ENCODE measurements at regions not wholly inside any gene's neighbourhood (a gene's known extent, or its start where the extent isn't known, plus 50 kb on each side); places are given as distances from the start of the nearest gene placed in this dataset.
A peak's percentile ranks its signal among the peaks of the same experiment; 100 is the strongest.

DNA sequence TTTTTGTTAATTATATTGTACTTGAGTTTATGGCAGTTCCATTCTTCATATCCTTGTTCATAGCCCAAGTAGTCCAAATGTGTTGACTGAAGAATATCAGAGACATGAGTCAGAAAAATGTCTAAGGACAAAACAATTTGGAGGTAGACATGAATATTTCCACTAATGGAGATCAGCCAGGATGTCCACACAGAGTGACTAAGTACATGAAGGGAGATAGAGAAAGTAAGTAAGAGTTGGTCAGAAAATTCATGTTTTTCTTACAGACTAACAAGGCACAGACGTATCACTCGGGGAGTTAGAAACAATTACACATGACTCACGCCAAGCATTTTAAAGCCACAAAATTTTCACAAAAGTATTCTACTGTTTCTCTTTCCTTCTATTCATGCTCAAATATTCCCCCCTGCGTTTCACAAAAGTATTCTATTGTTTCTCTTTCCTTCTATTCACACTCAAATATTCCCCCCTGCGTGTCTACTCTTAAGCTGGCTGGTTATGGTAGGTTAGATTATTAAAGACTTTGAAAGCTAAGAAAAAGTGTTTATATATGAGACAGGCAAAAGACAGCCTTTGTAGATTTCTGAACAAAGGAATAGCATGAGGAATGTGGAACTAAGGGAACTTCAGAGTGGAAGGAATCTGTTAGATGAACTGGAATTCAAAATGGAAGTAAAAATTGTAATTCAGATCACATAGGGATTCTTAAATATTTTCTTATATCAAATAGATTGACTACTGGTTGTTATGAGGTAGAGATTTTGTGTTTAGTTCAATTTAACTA lies 648.7 kb upstream of the CCDC54 start:
- no peak for DNase-seq

DNA sequence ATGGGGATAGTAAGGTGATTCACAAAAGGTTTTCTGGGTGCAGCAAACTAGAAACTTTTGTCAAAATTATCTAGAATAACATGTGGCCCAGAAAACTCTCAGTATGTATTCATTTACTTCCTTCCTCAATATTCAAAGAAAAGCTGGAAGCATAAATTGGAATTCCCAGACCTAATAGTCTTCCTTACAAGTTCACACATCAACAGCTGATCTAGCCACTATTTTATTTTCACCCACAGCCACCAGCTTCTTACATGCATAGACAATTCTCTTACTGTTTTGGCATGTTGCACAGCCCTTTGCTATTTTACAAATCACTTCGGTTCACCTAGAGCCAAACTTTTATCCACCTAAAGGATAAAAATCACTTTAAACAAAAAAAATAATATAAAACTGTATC lies 647.8 kb upstream of the CCDC54 start:
- DNase-seq = no peak

DNA sequence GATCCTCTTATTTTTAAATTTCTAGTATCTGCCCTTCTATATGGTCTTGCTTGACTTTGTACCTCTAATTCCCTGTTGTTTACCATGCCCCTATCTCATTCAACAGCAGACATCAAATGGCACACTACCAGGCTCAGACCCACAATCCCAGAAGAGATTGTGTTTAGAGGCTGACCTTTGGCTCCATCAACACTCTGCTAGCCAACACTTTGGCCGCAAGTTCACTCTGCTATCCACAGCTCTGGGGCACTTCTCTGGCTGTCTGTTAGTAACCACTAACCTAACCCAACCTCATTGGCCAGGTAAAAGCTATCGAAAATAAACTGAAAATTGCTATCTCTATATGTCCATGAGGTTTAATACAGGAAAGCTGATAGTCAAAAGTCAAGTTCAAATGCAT lies 646.0 kb upstream of the CCDC54 start:
- DNase-seq = no peak

DNA sequence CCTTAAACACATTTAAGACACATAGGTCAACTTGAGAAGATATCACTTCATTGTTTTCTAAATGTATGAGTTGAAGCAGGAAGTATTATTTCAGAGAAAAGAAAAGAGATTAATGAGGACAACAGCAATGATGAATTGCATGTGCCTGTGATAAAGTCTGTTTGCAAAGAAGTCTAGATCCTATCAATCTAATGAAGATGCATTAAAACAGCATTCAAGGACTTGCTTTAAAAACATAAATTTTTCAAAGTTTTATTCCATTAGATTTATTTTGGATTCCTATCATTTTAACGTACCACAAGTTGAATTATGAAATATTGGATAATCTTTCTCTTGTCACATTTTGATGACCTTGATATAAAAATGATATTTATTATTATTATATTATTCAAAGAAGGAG lies 642.5 kb upstream of the CCDC54 start:
- DNase-seq = no peak

DNA sequence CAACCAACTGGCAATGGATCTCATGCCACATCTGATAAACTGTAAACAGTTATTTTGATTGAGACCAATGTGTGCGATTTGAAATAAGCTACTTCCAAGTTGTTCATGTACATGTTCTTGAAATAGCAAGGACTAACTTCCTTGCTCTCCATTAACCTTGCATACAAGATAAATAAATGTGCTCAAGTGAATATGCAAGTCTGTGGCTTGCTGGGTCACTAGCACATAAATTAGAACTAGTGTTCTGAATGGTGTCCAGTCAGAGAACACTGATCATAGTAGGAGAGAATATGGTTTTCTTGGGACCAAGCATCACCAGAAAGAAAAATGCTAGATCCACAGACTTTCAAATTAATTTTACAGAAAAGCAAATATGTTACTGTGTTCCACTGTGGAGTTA lies 640.0 kb upstream of the CCDC54 start:
- no peak for DNase-seq

DNA sequence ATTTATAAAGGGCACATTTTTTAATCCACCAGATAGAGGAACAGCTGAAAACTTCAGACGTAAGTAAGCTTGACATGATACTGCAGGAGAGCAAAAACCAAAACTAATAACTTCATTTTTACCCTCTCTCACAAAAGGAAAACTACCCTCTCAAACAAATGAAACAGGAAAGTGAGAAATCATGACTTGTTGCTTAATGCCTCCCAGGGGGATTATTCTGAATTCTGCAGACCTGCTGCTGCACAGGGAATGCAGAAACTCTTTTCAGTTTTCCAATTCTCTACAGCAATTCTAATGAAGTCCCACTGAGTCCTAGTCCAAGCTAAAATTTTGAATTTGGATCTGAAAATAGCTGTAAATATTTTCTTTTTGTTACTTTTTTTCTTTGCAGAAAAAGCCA lies 637.1 kb upstream of the CCDC54 start:
- DNase-seq = no peak

DNA sequence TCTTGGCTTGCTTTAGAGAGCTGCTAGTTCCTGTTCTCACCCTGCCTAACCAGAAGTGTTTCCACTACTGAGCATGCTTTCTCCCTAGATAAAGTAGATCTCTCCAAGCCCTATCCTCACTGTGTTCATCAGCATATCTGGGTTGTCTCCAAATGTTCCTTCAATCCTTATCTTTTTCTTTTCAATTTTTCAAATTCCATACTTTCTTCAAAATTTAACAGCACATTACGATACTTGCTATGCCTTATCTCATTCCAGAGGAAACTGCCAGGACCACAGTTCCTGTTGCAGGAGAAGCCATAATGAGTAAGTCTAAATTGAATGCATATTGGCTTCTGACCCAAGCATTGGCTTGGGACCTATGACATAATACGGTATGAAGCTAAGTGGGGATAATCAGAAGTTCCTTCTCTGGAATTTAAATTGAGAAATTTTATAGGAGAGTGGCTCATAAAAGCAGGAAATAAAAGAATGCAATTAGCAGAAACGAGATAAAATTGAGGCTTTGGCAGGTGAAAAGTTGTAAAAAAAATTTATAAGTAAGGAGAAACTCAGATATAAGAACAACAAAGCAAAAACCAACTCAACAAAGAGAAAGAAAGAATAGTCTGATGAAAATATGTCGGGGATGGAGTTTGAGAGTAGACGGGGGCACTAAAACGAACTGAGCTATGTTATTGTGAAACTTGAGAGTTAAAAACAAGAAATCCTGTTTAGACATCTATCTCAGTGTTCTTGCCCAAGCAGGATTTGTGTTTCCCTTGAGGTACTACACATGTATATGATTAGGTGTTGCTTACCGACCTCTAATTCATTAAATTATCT lies 631.7 kb upstream of the CCDC54 start:
- DNase-seq = no peak

DNA sequence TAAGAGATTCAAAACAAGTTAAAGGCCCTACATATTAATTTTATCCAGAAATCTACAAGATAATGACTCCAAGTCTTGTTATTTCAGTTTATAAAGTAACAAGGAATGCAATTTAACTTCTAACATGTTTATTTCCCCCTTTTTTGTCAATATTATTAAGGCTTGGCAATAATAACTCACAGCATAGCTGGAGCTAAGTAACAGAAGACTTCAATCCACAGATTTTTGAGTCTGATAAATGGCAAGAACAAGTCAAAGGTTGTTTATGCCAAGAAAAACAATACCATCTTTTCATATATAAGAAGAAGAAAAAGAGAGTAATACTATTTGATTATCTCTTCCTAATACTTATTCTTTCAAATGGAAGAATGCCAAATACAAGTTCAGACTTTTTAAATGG lies 631.0 kb upstream of the CCDC54 start:
- no peak for DNase-seq

DNA sequence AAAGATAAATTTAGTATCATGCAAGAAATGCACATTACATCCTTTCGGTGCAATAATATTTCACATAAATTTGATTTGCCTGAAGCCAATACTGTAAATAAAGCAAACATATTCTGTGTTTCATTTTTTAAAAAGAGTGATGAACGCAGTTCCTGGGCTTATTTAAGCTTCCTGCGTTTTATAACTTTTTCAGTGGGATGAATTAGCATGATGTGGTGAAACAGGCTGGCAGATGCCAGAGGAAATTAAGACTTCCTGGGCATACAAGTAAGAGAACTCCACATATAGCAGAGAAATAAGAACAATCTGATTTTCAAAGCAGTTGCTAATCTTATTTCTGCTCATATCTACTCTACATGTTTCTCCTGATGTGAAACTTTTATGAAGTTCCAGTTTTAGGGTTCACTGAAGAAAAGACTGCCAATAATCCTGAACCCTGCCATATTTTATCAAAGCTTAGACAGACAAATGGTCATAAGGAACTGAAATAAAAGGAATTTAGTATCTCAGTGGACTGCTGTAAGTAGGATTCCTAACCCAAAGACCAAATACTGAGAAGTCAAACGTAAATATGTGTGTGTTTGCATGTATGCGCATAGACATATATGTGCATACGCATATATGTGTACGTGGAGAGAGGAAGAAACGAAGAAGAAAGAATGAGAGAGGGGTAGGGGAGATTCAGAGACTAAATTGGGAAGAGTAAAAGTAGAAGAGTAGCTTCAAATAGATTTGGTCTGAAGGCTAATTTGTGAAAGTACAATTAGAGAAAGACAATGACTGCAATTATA lies 628.6 kb upstream of the CCDC54 start:
- no peak for DNase-seq

DNA sequence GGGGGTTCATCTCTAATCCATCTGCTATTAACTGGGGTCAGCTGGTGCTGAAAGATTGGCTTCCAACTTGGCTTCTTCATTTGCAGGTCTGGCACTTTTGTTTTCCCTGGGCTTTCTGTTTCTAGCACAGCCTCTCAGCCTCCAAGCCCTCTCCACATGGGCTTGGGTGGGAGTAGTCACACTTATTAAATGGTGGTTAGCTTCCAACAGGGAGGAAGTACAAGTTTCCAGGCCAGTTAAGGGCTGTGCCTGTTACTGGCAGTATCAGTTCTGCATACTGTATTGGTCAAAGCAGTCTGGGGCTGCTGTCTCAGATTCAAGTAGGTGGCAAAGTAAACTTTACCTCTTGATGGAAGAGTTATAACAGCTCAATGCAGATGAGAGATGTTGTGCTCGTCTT lies 627.1 kb upstream of the CCDC54 start:
- no peak for DNase-seq

DNA sequence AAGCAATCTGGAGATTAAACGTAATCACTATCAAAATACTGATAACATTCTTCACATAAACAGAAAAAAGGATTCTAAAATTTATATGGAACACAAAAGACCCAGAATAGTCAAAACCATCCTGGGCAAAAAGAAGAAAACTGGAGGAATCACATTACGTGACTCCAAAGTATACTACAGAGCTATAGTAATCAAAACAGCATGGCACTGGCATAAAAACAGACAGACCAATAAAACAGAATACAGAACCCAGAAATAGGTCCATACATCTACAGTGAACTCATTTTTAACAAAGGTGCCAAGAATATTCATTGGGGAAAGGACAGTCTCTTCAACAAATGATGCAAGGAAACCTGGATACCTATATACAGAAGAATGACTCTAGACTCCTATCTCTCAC lies 621.9 kb upstream of the CCDC54 start:
- DNase-seq = no peak

DNA sequence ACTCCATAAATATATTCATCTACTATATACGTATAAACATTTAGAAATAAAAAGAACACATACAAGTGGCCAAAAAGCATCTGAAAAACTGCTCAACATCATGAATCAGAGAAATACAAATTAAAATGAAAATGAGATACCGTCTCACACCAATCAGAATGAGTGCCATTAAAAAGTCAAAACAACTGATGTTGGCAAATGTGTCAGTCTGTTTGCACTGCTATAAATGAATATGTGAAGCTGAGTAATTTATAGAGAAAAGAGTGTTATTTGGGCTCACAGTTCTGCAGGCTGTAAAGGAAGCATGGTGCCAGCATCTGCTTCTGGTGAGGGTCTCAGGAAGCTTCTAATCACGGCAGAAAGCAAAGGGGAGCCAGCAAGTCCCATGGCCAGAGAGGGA lies 620.3 kb upstream of the CCDC54 start:
- no peak for DNase-seq

DNA sequence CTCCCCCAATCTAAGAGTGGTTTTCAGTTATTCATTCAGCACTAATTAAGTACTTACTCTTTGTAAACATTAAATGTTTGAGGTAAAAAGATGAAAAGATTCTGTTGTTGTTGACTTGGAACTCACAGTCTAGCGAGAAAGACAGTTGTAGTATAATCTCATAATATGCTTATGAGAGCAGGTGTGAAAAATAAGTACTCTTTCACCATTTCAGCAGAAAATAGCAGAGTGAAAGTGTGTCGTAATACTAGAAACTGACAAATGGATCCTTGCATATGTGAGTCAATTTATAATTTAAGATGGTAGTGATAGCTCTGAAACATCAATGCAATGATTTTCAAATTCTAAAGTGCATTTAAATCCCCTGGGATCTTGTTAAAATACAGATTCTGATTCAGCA lies 618.8 kb upstream of the CCDC54 start:
- DNase-seq = no peak

DNA sequence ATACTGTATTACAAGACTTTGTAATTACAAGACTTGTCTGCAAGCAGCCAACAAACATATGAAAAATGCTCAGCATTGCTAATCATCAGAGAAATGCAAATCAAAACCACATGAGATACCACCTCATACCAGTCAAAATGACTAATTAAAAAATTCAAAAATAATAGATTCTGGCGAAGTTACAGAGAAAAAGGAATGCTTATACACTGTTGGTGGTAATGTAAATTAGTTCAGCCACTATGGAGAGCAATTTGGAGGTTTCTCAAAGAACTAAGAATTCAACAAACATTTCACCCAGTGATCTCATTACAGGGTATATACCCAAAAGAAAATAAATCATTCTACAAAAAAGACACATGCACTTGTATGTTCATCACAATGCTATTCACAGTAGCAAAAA lies 617.5 kb upstream of the CCDC54 start:
- DNase-seq = no peak

DNA sequence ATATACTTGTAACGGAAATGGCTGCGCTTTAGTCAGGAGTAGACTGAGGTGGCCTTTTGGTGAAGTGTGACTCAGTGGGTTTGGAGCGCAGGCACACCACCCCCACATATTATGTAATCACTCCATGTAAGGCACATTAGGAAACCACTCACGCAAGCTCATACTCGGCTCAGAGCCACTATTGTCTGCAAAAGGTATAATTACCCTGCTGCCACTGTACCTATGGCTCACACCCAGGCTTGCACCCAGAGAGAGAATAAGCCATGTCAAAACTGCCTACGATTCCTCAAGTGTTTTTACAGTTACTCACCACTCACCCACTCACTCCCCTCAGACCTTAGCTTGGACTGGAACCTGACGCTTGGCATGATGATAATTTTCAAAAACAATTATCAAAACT lies 611.9 kb upstream of the CCDC54 start:
- no peak for DNase-seq

DNA sequence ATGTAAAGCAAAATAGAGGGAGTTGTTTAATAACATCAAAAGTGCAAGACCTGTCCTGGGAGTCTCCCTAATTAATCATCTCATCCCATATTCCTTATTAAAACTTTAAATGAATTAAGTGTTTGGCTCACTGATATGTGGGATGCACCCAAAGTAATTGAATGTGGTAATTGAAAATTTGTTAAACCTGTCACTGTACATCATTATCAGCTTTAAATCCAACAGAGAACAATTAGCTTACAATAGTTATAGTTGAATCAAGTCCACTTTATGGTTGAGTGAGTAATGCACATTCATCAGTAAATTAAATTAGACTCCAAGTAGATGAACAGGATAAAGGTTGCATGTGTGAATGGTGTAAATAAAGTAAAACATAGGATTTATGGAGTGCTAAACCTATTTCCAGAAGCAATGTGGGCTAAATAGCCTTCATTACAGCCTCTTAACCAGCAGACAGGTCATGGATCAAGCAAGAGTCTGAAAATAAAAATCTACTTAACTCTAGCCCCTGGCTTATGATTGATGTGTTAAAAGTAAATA lies 608.2 kb upstream of the CCDC54 start:
- peak; percentile 93 for DNase-seq

DNA sequence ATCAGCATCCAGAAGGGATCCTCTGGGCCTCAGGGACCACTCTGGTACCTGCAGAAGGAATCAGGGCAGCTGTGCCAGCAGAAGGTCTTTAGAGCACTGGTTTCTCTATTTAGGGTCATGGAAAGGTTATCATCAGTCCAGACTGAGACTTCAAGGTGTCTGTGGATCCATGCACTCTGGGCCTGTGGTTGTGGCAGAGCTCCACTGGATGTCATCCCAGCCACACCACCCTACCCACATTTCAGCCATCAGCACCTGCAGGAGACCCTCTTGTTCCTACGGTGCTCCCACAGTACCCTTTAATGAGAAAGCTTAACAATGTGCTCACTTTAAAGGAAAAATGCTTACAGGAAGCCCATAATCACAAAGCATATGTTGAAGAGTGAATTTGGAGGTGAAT lies 603.4 kb upstream of the CCDC54 start:
- DNase-seq = no peak

DNA sequence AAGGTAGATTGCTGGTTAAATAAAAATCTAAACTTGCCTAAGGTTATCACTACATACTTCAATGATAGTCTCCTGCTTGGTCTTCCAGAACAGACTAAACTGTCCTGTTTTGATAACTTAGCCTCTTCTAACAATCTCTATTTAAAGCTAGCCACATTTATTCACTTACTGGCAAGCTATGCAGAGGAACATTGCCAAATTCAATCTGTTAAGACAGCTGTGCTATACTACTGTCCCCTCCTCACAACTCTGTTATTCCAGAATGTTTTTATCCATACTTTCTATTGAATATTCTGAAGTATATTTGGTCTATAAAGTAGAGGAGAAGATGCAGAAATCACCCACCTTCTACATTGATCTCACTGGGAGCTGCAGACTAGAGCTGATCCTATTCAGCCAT lies 594.0 kb upstream of the CCDC54 start:
- DNase-seq = no peak

DNA sequence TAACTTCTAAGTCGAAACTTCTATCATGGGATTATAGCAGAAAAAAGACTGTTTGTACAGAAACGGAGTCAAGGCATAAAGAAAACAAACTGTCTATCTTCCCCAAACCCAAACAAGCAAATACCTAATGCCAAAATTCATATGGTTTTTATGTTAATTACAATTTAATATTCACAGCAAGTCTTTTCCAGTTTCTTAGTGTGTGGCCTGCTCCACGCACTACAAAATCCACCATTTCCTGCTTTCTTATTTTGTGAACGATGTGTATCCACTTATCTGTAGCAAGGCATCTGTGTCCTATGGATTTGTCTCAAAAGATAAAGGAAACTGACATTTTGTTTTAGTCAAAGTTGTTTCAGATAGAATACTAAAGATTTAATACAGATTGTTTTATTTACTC lies 588.0 kb upstream of the CCDC54 start:
- DNase-seq = no peak

DNA sequence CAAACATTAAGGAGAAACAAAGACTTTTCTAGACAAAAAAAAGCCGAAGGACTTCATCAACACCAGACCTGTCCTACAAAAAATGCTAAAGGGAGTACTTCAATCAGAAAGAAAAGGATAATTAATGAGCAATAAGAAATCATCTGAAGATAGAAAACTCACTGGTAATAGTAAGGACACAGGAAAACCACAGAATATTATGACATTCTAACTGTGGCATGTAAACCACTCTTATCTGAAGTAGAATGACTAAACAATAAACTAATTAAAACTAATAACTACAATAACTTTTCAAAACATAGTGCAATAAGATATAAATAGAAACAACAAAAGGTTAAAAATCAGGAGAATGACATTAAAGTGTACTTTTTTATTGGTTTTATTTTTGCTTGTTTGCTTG lies 584.5 kb upstream of the CCDC54 start:
- no peak for DNase-seq

DNA sequence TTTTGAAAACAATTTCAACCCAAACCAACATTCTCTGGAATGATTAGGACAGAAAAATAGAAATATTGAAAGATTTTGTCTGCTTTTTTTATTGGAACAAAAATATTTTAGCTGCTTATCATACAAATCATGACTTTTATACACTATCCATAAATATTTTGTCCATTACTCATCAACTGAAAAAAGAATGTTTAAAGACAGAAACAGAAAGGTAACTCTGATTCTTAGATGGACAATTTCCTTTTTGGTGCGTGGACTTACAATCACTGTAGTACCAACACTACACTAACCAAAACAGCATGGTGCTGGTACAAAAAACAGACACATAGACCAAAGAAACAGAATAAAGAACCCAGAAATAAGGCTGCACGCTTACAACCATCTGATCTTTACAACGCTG lies 582.8 kb upstream of the CCDC54 start:
- DNase-seq = no peak

DNA sequence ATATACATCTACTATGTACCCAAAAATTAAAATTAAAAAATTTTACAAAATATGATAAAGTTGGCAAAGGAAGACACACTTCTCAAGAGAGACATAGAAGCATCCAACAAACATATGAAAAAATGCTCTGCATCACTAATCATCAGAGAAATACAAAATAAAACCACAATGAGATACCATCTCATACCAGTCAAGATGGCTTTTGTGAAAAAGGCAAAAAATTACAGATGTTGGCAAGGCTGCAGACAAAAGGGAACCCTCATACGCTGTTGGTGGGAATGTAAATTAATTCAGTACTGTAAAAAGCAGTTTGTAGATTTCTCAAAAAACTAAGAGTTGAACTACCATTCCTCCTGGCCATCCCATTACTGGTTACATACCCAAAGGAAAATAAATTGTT lies 581.7 kb upstream of the CCDC54 start:
- no peak for DNase-seq

DNA sequence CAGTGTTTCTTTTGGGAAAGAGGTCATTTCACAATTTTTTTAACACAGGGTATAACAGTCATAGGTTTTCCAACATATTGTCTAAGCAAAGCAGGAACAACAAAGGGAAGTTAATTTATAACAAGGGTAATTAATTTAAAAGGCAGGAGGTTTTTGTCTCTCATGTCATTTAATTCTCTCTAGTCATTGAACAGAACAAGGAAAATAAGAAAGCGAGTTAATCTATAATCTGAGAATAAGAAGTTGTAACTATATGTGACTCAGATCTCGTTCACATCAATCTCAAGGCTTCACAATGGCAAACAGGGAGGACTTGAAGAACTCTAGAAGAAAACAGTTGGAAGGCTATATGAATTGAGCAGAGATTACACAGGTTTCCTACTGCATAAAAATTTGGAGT lies 579.8 kb upstream of the CCDC54 start:
- DNase-seq = no peak

DNA sequence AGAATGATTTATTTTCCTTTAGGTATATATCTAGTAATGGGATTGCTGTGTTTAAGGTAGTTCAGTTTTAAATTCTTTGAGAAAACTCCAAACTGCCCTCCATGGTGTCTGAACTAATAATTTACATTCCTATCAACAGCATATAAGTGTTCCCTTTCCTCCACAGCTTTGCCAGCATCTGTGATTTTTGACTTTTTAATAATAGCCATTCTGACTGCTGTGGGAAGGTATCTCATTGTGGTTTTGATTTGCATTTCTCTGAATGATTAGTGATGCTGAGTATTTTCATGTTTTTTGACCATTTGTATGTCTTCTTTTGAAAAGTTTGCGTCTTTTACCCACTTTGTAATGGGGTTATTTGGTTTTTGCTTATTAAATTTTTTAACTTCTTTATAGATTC lies 571.6 kb upstream of the CCDC54 start:
- no peak for DNase-seq

Data from NCI-H82 (cell line).